HG03280 (cell line): ENCODE measurements at regions not wholly inside any gene's neighbourhood (a gene's known extent, or its start where the extent isn't known, plus 50 kb on each side); places are given as distances from the start of the nearest gene placed in this dataset.
"Not testable (repeated sequence)": the region's sequence is repeated elsewhere in the genome, so short reads cannot be mapped to it uniquely, and the experiment has no call there.

Experiments
- ATAC-seq: cut with Tn5 transposase; IDR thresholded peaks from one replicate; pipeline ENCODE4 v1.9.1; 2021; ENCODE audit warnings: mild to moderate bottlenecking, moderate library complexity; ENCODE audit not compliant: unreplicated experiment

DNA sequence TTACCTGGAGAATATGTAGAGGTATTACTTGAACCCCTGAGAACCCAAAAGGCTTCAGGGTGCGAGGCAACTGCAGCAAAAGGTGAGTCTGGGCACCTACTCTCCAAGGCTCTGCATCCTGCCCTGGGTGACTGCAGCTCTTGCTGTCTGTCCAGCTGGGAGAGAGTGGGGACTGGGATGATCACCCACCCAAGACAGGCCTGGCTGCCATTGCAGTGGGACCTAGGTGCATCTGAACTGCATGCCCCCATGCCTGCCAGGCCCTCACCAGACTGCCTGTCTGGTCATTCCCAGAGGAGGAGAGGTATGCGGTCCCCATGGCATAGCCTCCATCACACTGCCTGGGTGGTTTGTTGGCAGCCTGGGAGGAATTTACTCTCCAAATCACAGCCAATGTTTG lies 563.9 kb downstream of the TFAP2A start:
- ATAC-seq: no peak

- no peak for ATAC-seq
Observed at GRCh38 chr6:9848094-9848493, 566.8 kb downstream of the TFAP2A start.

DNA sequence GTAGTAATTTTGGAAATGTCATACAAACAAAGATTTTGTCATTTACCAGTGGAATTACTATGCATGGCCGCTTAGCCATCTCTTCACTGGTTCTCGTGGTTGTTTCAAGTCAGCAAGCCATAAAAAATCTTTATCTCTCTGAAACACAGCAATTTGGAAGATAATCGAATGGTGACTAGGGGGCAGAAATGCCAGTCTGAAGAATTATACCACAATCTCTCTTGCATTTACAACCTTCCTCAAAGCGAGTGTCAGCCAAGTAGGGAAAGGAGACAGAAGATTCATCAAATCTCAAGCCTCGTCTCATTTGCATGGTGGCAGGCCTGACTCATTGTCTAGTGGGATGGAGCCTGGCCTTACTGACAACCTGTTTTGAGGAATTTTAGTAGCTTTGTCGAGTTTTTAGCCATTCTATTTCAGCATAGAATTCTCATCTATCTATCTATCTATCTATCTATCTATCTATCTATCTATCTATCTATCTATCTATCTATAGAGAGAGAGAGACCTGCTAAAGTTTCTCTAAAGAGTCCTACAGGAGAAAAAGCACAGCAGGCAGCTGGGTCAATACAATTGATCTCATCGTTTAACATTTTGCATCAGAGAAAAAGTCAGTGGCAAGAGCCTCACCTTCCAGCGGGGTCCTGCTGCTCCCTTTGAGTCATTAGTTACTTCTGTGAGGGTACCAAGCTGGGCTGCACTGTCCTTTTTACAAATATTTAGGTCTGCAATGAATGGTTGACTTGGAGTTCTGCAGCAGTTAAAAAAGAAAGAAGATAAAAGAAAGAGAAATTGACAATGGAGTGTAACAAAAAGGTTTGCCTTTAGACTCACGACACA lies 572.8 kb downstream of the TFAP2A start:
- no peak for ATAC-seq

DNA sequence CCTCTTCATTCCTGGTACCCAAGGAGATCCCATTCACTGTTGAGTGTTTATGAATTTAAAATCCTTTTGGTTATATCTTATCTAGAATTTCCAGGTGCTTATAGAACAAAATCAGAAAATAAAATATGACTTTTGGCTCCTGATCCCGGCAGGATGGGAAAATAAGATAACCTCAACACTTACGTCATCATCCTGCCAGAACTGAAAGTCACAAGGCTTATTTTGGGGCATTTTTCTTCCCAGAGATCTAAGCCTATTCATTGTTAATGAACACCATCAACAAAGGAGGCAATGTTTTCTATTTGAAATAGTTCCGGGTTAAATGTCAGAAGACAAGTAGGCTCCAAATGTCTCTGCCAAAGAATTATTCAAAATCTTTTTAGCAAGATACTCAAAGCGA lies 580.6 kb downstream of the TFAP2A start:
- no peak for ATAC-seq

GRCh38 chr6:9831783-9832182 lies 583.1 kb downstream of the TFAP2A start:
- no peak for ATAC-seq

DNA sequence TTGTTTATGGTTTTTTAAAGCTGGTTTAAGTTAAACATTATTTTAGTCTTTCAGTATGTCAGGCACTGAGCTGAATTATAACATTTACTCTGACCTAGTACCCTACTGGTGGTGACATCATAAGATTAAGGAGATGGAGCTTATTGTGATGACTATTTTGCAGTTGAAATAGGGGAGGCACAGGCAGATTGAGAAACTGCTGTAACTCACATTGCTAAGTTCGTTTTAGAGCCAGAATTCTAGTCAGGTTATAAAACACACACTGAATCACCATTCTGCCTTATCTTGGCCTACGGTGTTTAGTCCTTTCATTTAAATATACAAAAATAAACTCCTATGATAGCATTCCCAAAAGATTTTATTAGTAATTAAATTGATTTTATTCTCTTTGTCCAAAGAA lies 584.1 kb downstream of the TFAP2A start:
- ATAC-seq: no peak

DNA sequence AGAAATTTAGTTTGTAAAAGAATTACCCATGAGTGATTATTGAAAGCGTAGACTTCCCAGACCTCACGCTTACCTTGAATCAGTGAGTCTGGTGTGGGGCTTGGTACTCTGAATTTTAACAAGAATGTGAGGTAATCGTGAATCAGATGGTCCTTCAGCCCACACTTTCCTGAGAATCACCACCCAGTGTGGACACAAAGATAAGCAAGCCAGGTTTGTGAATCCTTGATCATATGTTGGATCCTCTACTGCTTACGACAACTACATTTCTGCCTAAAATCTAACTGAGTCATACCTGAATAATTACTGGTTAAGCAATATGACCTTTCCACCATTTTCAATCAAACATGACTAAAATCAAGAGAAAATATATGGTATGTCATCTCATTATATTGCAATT lies 589.3 kb downstream of the TFAP2A start:
- ATAC-seq: no peak

- not testable (repeated sequence) for ATAC-seq
Observed at GRCh38 chr6:9810727-9811126, 604.1 kb downstream of the TFAP2A start.

- no peak for ATAC-seq
Observed at GRCh38 chr6:9810286-9810685, 604.6 kb downstream of the TFAP2A start.

- ATAC-seq: no peak
Observed at GRCh38 chr6:9806195-9806594, 608.7 kb downstream of the TFAP2A start.

GRCh38 chr6:9801249-9801754 lies 613.6 kb downstream of the TFAP2A start:
- no peak for ATAC-seq

DNA sequence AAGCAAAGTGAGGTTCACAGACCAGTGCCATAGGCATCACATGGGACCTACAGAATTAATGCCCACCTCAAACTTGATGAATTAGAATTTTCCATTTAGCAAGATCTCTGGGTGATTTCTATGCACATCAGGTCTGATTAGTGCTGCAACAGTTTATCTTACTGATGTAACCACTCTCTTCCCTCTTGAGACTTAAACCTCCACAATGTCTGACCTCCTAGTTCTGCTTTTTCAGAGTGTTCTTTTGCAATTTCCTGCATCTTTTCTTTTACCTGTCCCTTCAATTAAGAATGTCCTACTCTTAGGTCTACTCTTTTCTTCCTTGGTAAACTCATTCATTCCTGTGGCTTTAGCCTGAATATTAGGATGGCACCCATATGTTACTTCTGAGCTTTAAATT lies 615.3 kb downstream of the TFAP2A start:
- ATAC-seq: no peak

DNA sequence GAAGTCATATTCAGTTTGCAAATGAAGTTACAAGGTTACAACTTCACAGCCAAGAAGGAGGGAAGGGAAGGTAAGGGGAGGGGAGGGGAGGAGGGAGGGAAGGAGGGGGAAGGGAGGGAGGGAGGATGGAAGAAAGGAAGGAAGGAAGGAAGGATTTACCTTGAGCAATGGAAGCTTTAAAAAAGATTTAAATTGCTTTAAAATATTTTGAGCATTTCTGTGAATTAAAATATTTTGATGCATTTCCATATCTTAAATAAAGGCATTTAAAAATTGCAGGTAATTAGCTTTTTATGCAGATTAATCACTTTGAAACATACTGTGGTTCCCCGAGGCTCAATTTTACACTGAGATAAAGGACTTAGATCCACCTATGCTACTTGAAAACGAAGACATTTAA lies 618.0 kb downstream of the TFAP2A start:
- ATAC-seq: no peak

- ATAC-seq: no peak
Observed at GRCh38 chr6:9795880-9796279, 619.0 kb downstream of the TFAP2A start.

DNA sequence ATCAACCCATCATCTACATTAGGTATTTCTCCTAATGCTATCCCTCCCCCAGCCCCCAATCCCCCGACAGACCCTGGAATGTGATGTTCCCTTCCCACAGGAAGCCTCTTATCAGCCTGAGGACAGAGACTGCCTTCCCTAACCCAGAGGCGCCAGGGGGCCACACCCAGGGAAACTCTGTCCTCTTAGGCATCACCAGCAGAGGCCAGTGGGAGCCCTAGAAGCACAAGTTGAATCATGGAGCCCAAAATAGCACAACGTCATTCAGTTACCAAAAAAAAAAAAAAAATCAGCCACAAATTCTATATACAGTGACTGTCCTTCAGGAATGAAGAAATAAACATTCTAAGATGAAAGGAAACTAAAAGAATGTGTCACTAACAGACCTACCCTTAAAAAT lies 625.7 kb downstream of the TFAP2A start:
- ATAC-seq: no peak

GRCh38 chr6:9784786-9785185 lies 630.1 kb downstream of the TFAP2A start:
- no peak for ATAC-seq

GRCh38 chr6:9783567-9783966 lies 631.3 kb downstream of the TFAP2A start:
- no peak for ATAC-seq

DNA sequence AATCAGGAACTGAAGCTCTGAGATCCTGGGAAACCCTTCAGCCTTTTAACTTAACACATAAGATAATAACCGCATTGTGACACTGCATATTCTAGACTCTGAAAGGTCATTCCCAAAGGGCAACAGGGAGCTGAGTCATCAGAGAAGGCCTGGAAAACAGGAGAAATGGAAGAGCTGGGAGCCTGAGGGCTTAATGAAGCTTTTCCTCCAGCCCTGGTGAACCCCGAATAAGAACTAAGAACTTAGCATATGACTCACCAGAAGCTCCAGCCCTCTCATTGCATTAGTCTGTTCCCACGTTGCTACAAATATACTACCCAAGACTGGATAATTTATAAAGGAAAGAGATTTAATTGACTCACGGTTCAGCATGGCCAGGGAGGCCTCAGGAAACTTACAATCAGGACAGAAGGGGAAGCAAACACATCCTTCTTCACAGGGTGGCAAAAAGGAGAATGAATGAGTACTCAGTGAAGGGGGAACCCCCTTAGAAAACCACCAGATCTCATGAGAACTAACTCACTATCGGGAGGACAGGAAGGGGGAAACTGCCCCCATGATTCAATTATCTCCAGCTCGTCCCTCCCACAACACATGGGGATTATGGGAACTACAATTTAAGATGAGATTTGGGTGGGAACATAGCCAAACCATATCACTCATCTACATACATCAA lies 648.5 kb downstream of the TFAP2A start:
- ATAC-seq: no peak

DNA sequence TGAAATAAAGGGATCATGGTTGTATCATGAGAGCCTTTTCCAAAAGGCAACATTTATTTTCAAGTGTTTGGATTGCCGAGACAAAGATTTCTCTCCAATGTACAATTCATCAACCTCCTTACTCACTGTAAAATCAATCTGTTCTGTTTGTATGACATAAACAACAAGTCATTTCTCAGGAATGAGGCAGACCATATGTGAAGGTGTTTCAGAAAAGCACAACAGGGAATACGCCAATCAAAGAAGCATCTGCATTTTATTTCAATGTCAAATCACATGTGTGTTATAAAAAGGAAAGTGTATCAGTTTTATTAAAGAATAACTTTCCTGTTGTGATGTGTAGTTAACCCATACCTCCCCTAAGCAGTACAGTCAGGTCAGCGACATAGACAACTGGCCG lies 653.7 kb downstream of the TFAP2A start:
- no peak for ATAC-seq

- ATAC-seq: no peak
Observed at GRCh38 chr6:9754515-9754914, 660.4 kb downstream of the TFAP2A start.

DNA sequence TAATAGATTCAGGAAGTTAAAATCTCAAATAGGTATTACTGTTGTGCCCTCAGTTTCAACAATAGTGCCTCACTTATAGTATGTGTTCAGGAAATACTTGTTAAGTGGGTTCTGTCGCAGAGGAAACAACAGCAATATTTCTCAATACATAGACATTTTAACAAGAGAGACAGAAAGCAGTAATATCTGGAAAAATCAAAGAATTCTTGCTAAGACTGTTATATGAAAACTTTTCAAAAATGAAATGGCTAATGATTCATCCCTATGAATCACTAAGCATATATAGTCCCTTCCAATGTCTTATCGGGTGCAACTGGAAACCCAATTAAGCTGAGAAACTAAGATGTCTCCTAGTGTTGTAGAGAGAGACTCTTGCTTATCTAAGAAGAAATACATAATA lies 668.9 kb downstream of the TFAP2A start:
- ATAC-seq: no peak

GRCh38 chr6:9745476-9745875 lies 669.4 kb downstream of the TFAP2A start:
- ATAC-seq: no peak
